Smooth muscle cell (in vitro differentiated cells): ENCODE measurements at regions not wholly inside any gene's neighbourhood (a gene's known extent, or its start where the extent isn't known, plus 50 kb on each side); places are given as distances from the start of the nearest gene placed in this dataset.

Source experiments
- DNase-seq: peaks from one replicate; lab custom pipeline; 2025; ENCODE audit not compliant: unreplicated experiment; lab: John Stamatoyannopoulos, UW
- H2AFZ ChIP-seq: fragments of 200-600 bp; sonication (generic); 2 replicates; pipeline ENCODE4 v1.6.0; 2016; ENCODE audit warnings: antibody characterized with exemption, low read depth, mild to moderate bottlenecking
- H3F3A ChIP-seq: fragments of 200-600 bp; sonication (generic); 2 replicates; pipeline ENCODE4 v1.6.0; 2017; ENCODE audit warnings: antibody characterized with exemption, low read depth
- H3K27ac ChIP-seq: fragments of 200-600 bp; sonication (generic); 2 replicates; pipeline ENCODE4 v1.5.1; 2016; ENCODE audit warnings: low read depth, mild to moderate bottlenecking
- H3K27me3 ChIP-seq: fragments of 200-600 bp; sonication (generic); 2 replicates; pipeline ENCODE4 v1.6.1; 2016; ENCODE audit warnings: low read depth, mild to moderate bottlenecking
- H3K36me3 ChIP-seq: fragments of 200-600 bp; sonication (generic); 2 replicates; pipeline ENCODE4 v1.5.1; 2016; ENCODE audit warnings: low read depth
- H3K4me1 ChIP-seq: fragments of 200-600 bp; sonication (generic); 2 replicates; pipeline ENCODE4 v1.5.1; 2016; ENCODE audit warnings: low read depth
- H3K4me2 ChIP-seq: fragments of 200-600 bp; sonication (generic); 2 replicates; pipeline ENCODE4 v1.6.0; 2016; ENCODE audit warnings: mild to moderate bottlenecking
- H3K4me3 ChIP-seq: fragments of 200-600 bp; sonication (generic); 2 replicates; pipeline ENCODE4 v1.5.1; 2016; ENCODE audit warnings: mild to moderate bottlenecking
- H3K79me2 ChIP-seq: fragments of 200-600 bp; sonication (generic); 2 replicates; pipeline ENCODE4 v1.6.0; 2016; ENCODE audit warnings: low read depth, mild to moderate bottlenecking
- H3K9ac ChIP-seq: fragments of 200-600 bp; sonication (generic); 2 replicates; pipeline ENCODE4 v1.6.0; 2016; ENCODE audit warnings: low read depth
- H3K9me3 ChIP-seq: fragments of 200-600 bp; sonication (generic); replicated peaks from 2 replicates; pipeline ENCODE4 v1.5.1; 2016; ENCODE audit warnings: low read depth
- H4K20me1 ChIP-seq: fragments of 200-600 bp; sonication (generic); 2 replicates; pipeline ENCODE4 v1.6.0; 2016; ENCODE audit warnings: low read depth
- CTCF ChIP-seq: fragments of 200-600 bp; sonication (generic); IDR thresholded peaks from 2 replicates; pipeline ENCODE4 v1.5.1; 2017; ENCODE audit warnings: borderline replicate concordance, mild to moderate bottlenecking, antibody characterized with exemption; ENCODE audit not compliant: insufficient read depth, poor library complexity, severe bottlenecking
- WGBS: methylation state at CpG from one replicate; pipeline ENCODE4 v1.1.7; 2016; ENCODE audit warnings: low lambda C conversion rate; 5-methylcytosine and 5-hydroxymethylcytosine counted together

GRCh38 chr5:42120070-42120469 lies 195.0 kb downstream of the FBXO4 start:
- H2AFZ ChIP-seq, result no peak overlapping the region
- H3K4me2 ChIP-seq, result no peak overlapping the region
- H3K36me3 ChIP-seq, result no peaks in the 10 kb centered on the region
- no peak overlapping the region for H3K27ac ChIP-seq
- no peaks in the 10 kb centered on the region for H3K27me3 ChIP-seq
- no peak for DNase-seq
- H3K9ac ChIP-seq, result no peak overlapping the region
- no peaks in the 10 kb centered on the region for H3K9me3 ChIP-seq
- no peaks in the 10 kb centered on the region for H3F3A ChIP-seq
- H4K20me1 ChIP-seq, result no peaks in the 10 kb centered on the region
- H3K79me2 ChIP-seq, result no peaks in the 10 kb centered on the region
- no peaks in the 10 kb centered on the region for H3K4me1 ChIP-seq
- no peak for TF ChIP-seq CTCF
- no peak overlapping the region for H3K4me3 ChIP-seq

- Histone ChIP-seq H3K9ac (no peak overlapping the region), H3K4me2 (no peak overlapping the region), H3K9me3 (no peaks in the 10 kb centered on the region), H3K27me3 (no peaks in the 10 kb centered on the region), H3K27ac (no peak overlapping the region), H3F3A (no peaks in the 10 kb centered on the region), H3K4me1 (no peaks in the 10 kb centered on the region), H3K36me3 (no peaks in the 10 kb centered on the region), H4K20me1 (no peaks in the 10 kb centered on the region), H3K79me2 (no peaks in the 10 kb centered on the region), H3K4me3 (no peak overlapping the region), H2AFZ (no peak overlapping the region)
- no peak for DNase-seq
- no peak for TF ChIP-seq CTCF
- 76% methylated on average over 2 of the region's 2 CpGs for WGBS
Measured at GRCh38 chr5:42121401-42121800, 196.3 kb downstream of the FBXO4 start.

GRCh38 chr5:42131081-42131480 lies 206.0 kb downstream of the FBXO4 start:
- H3K9ac ChIP-seq, result no peak overlapping the region
- H3K36me3 ChIP-seq, result no peaks in the 10 kb centered on the region
- no peaks in the 10 kb centered on the region for H3K79me2 ChIP-seq
- H4K20me1 ChIP-seq, result no peaks in the 10 kb centered on the region
- no peaks in the 10 kb centered on the region for H3K9me3 ChIP-seq
- H3K4me1 ChIP-seq, result no peaks in the 10 kb centered on the region
- no peak for DNase-seq
- H3K4me2 ChIP-seq, result no peak overlapping the region
- H3K4me3 ChIP-seq, result no peak overlapping the region
- H3F3A ChIP-seq, result no peaks in the 10 kb centered on the region
- no peaks in the 10 kb centered on the region for H3K27me3 ChIP-seq
- no peak overlapping the region for H2AFZ ChIP-seq
- TF ChIP-seq CTCF, result no peak
- no peak overlapping the region for H3K27ac ChIP-seq
- WGBS, result 76% methylated on average over 2 of the region's 2 CpGs

GRCh38 chr5:42143361-42143760 lies 218.3 kb downstream of the FBXO4 start:
- TF ChIP-seq CTCF, result no peak
- no peaks in the 10 kb centered on the region for H3F3A ChIP-seq
- no peak overlapping the region for H3K4me3 ChIP-seq
- no peaks in the 10 kb centered on the region for H3K27me3 ChIP-seq
- H3K4me1 ChIP-seq, result no peaks in the 10 kb centered on the region
- no peak overlapping the region for H3K27ac ChIP-seq
- no peaks in the 10 kb centered on the region for H3K9me3 ChIP-seq
- no peak for DNase-seq
- no peak overlapping the region for H3K9ac ChIP-seq
- H3K36me3 ChIP-seq, result no peaks in the 10 kb centered on the region
- H3K4me2 ChIP-seq, result no peak overlapping the region
- H3K79me2 ChIP-seq, result no peaks in the 10 kb centered on the region
- H4K20me1 ChIP-seq, result no peaks in the 10 kb centered on the region
- H2AFZ ChIP-seq, result no peak overlapping the region
- WGBS, result 86% methylated on average over 2 of the region's 2 CpGs
